B cell (primary cell): ENCODE measurements at regions not wholly inside any gene's neighbourhood (a gene's known extent, or its start where the extent isn't known, plus 50 kb on each side); places are given as distances from the start of the nearest gene placed in this dataset.

Experiments
- CTCF ChIP-seq: fragments of 200-600 bp; IDR thresholded peaks from one replicate; pipeline ENCODE4 v1.8.0; 2022; ENCODE audit warnings: antibody characterized with exemption, mild to moderate bottlenecking
- EZH2 ChIP-seq: IDR thresholded peaks from 2 replicates; pipeline ENCODE4 v1.6.1; 2012; ENCODE audit warnings: borderline replicate concordance, low read depth, mild to moderate bottlenecking, moderate library complexity, low read length; ENCODE audit not compliant: insufficient read depth, poor library complexity, severe bottlenecking

GRCh38 chr4:20393486-20394100, 141.9 kb downstream of the SLIT2 start:
- TF ChIP-seq CTCF (no peak), EZH2 (no peak)
